HG02884 (cell line): ENCODE measurements at regions not wholly inside any gene's neighbourhood (a gene's known extent, or its start where the extent isn't known, plus 50 kb on each side); places are given as distances from the start of the nearest gene placed in this dataset.

Experiments used
- ATAC-seq: cut with Tn5 transposase; IDR thresholded peaks from one replicate; pipeline ENCODE4 v1.9.1; 2021; ENCODE audit warnings: mild to moderate bottlenecking, moderate library complexity; ENCODE audit not compliant: unreplicated experiment

- no peak for ATAC-seq
Observed at GRCh38 chr9:106305428-106306133, 557.4 kb upstream of the ZNF462 start.

GRCh38 chr9:106307670-106308069 lies 555.3 kb upstream of the ZNF462 start:
- no peak for ATAC-seq

- ATAC-seq = no peak
Observed at GRCh38 chr9:106309925-106310324, 553.0 kb upstream of the ZNF462 start.

GRCh38 chr9:106310782-106311181 lies 552.2 kb upstream of the ZNF462 start:
- no peak for ATAC-seq

GRCh38 chr9:106312906-106313305 lies 550.1 kb upstream of the ZNF462 start:
- no peak for ATAC-seq

GRCh38 chr9:106314476-106314875 lies 548.5 kb upstream of the ZNF462 start:
- ATAC-seq = no peak

- no peak for ATAC-seq
Observed at GRCh38 chr9:106321394-106322180, 541.4 kb upstream of the ZNF462 start.

- ATAC-seq = no peak
Observed at GRCh38 chr9:106322706-106323245, 540.2 kb upstream of the ZNF462 start.

GRCh38 chr9:106324053-106324585 lies 538.8 kb upstream of the ZNF462 start:
- ATAC-seq = no peak

- ATAC-seq = no peak
Observed at GRCh38 chr9:106324591-106325280, 538.2 kb upstream of the ZNF462 start.

- ATAC-seq = no peak
Observed at GRCh38 chr9:106326493-106326892, 536.5 kb upstream of the ZNF462 start.

- no peak for ATAC-seq
Observed at GRCh38 chr9:106333481-106333880, 529.5 kb upstream of the ZNF462 start.

- ATAC-seq = no peak
Observed at GRCh38 chr9:106334081-106334480, 528.9 kb upstream of the ZNF462 start.

GRCh38 chr9:106339882-106340281 lies 523.1 kb upstream of the ZNF462 start:
- no peak for ATAC-seq

- ATAC-seq = no peak
Observed at GRCh38 chr9:106350777-106351176, 512.2 kb upstream of the ZNF462 start.

- ATAC-seq = no peak
Observed at GRCh38 chr9:106356924-106357323, 506.0 kb upstream of the ZNF462 start.

GRCh38 chr9:106358331-106358730 lies 504.6 kb upstream of the ZNF462 start:
- no peak for ATAC-seq

GRCh38 chr9:106376689-106377088 lies 486.3 kb upstream of the ZNF462 start:
- no peak for ATAC-seq

GRCh38 chr9:106383072-106383471 lies 479.9 kb upstream of the ZNF462 start:
- ATAC-seq = no peak

- ATAC-seq = no peak
Observed at GRCh38 chr9:106387965-106388364, 475.0 kb upstream of the ZNF462 start.

- no peak for ATAC-seq
Observed at GRCh38 chr9:106393226-106393625, 469.7 kb upstream of the ZNF462 start.
